Activated CD4-positive, alpha-beta memory T cell treated with anti-CD3 and anti-CD28 coated beads, Interleukin-2, amount 10 ng/mL, durations not matched to agents 7 days and 5 days (primary cell): ENCODE measurements at regions not wholly inside any gene's neighbourhood (a gene's known extent, or its start where the extent isn't known, plus 50 kb on each side); places are given as distances from the start of the nearest gene placed in this dataset.

Experiments
- CTCF ChIA-PET: fragments of 350-600 bp; sonication (Branson Sonifier 250); formaldehyde crosslinking; loops from one replicate; lab custom pipeline; 2021; ENCODE audit warnings: antibody characterized with exemption, inconsistent platforms; lab: Charles Lee
- POLR2A ChIA-PET: fragments of 350-600 bp; sonication (Branson Sonifier 250); formaldehyde crosslinking; loops from one replicate; lab custom pipeline; 2021; ENCODE audit warnings: antibody characterized with exemption; lab: Charles Lee
- DNase-seq: peaks from one replicate; pipeline ENCODE4 v3.0.0-alpha.2; 2020
- H3K27ac Mint-ChIP-seq: one replicate; pipeline ENCODE4 v1.8.0; 2021; ENCODE audit warnings: mild to moderate bottlenecking, mixed read lengths
- H3K27me3 Mint-ChIP-seq: one replicate; pipeline ENCODE4 v1.8.0; 2021; ENCODE audit warnings: mixed read lengths
- H3K36me3 Mint-ChIP-seq: one replicate; pipeline ENCODE4 v1.8.0; 2021; ENCODE audit warnings: low read depth, mixed read lengths
- H3K4me1 Mint-ChIP-seq: one replicate; pipeline ENCODE4 v1.8.0; 2021; ENCODE audit warnings: mixed read lengths
- H3K4me3 Mint-ChIP-seq: one replicate; pipeline ENCODE4 v1.8.0; 2021; ENCODE audit warnings: mild to moderate bottlenecking, mixed read lengths
- H3K9me3 Mint-ChIP-seq: one replicate; pipeline ENCODE4 v1.8.0; 2021; ENCODE audit warnings: mixed read lengths

GRCh38 chr20:54897787-54898186 lies 422.4 kb downstream of the DOK5 start:
- Mint-ChIP-seq H3K4me3 (no peak overlapping the region), H3K4me1 (no peaks in the 10 kb centered on the region), H3K9me3 (peaks cover 31% of the 10 kb centered on the region), H3K27me3 (no peaks in the 10 kb centered on the region), H3K36me3 (no peaks in the 10 kb centered on the region), H3K27ac (no peak overlapping the region)
- CTCF ChIA-PET, result no interaction called here
- no peak for DNase-seq
- POLR2A ChIA-PET, result no interaction called here

GRCh38 chr20:54891907-54892306 lies 416.5 kb downstream of the DOK5 start:
- H3K27me3 Mint-ChIP-seq, result no peaks in the 10 kb centered on the region
- no peaks in the 10 kb centered on the region for H3K36me3 Mint-ChIP-seq
- no peak overlapping the region for H3K27ac Mint-ChIP-seq
- no peak for DNase-seq
- no peaks in the 10 kb centered on the region for H3K4me1 Mint-ChIP-seq
- H3K9me3 Mint-ChIP-seq, result peaks cover 14% of the 10 kb centered on the region
- ChIA-PET POLR2A (no interaction called here), CTCF (no interaction called here)
- no peak overlapping the region for H3K4me3 Mint-ChIP-seq

GRCh38 chr20:54879393-54879792 lies 404.0 kb downstream of the DOK5 start:
- peaks cover 7% of the 10 kb centered on the region for H3K9me3 Mint-ChIP-seq
- no peak for DNase-seq
- no peak overlapping the region for H3K4me3 Mint-ChIP-seq
- no peaks in the 10 kb centered on the region for H3K4me1 Mint-ChIP-seq
- ChIA-PET CTCF (no interaction called here), POLR2A (no interaction called here)
- H3K36me3 Mint-ChIP-seq, result no peaks in the 10 kb centered on the region
- H3K27me3 Mint-ChIP-seq, result no peaks in the 10 kb centered on the region
- no peak overlapping the region for H3K27ac Mint-ChIP-seq

GRCh38 chr20:54875307-54875706 lies 399.9 kb downstream of the DOK5 start:
- ChIA-PET POLR2A (no interaction called here), CTCF (no interaction called here)
- Mint-ChIP-seq H3K27me3 (no peaks in the 10 kb centered on the region), H3K9me3 (peaks cover 6% of the 10 kb centered on the region), H3K4me1 (no peaks in the 10 kb centered on the region), H3K27ac (no peak overlapping the region), H3K4me3 (no peak overlapping the region), H3K36me3 (no peaks in the 10 kb centered on the region)
- DNase-seq, result no peak

GRCh38 chr20:54874718-54875117 lies 399.3 kb downstream of the DOK5 start:
- Mint-ChIP-seq H3K36me3 (no peaks in the 10 kb centered on the region), H3K27me3 (no peaks in the 10 kb centered on the region), H3K27ac (no peak overlapping the region), H3K4me1 (no peaks in the 10 kb centered on the region), H3K4me3 (no peak overlapping the region), H3K9me3 (peaks cover 6% of the 10 kb centered on the region)
- no peak for DNase-seq
- POLR2A ChIA-PET, result no interaction called here
- CTCF ChIA-PET, result no interaction called here

GRCh38 chr20:54872440-54872839 lies 397.0 kb downstream of the DOK5 start:
- Mint-ChIP-seq H3K27me3 (no peaks in the 10 kb centered on the region), H3K36me3 (no peaks in the 10 kb centered on the region), H3K27ac (no peak overlapping the region), H3K4me1 (no peaks in the 10 kb centered on the region), H3K4me3 (no peak overlapping the region), H3K9me3 (peaks cover 2% of the 10 kb centered on the region)
- ChIA-PET CTCF (no interaction called here), POLR2A (no interaction called here)
- DNase-seq, result no peak

- Mint-ChIP-seq H3K4me3 (no peak overlapping the region), H3K4me1 (no peaks in the 10 kb centered on the region), H3K27ac (no peak overlapping the region), H3K9me3 (peaks cover 5% of the 10 kb centered on the region), H3K36me3 (no peaks in the 10 kb centered on the region), H3K27me3 (no peaks in the 10 kb centered on the region)
- DNase-seq, result no peak
- ChIA-PET CTCF (no interaction called here), POLR2A (no interaction called here)
These were observed 394.4 kb downstream of the DOK5 start for GRCh38 chr20:54869765-54870164.

- H3K36me3 Mint-ChIP-seq, result no peaks in the 10 kb centered on the region
- no peak for DNase-seq
- no peak overlapping the region for H3K4me3 Mint-ChIP-seq
- peaks cover 5% of the 10 kb centered on the region for H3K9me3 Mint-ChIP-seq
- H3K27me3 Mint-ChIP-seq, result no peaks in the 10 kb centered on the region
- ChIA-PET CTCF (no interaction called here), POLR2A (no interaction called here)
- H3K4me1 Mint-ChIP-seq, result no peaks in the 10 kb centered on the region
- H3K27ac Mint-ChIP-seq, result no peak overlapping the region
These were observed 389.9 kb downstream of the DOK5 start for GRCh38 chr20:54865273-54865672.

- H3K4me1 Mint-ChIP-seq, result no peaks in the 10 kb centered on the region
- DNase-seq, result no peak
- POLR2A ChIA-PET, result no interaction called here
- H3K4me3 Mint-ChIP-seq, result no peak overlapping the region
- no peaks in the 10 kb centered on the region for H3K27me3 Mint-ChIP-seq
- H3K36me3 Mint-ChIP-seq, result no peaks in the 10 kb centered on the region
- no peak overlapping the region for H3K27ac Mint-ChIP-seq
- CTCF ChIA-PET, result no interaction called here
- peaks cover 5% of the 10 kb centered on the region for H3K9me3 Mint-ChIP-seq
These were observed 385.3 kb downstream of the DOK5 start for GRCh38 chr20:54860716-54861115.

GRCh38 chr20:54856202-54856601 lies 380.8 kb downstream of the DOK5 start:
- Mint-ChIP-seq H3K27ac (no peak overlapping the region), H3K4me1 (no peaks in the 10 kb centered on the region), H3K4me3 (no peak overlapping the region), H3K9me3 (no peaks in the 10 kb centered on the region), H3K36me3 (no peaks in the 10 kb centered on the region), H3K27me3 (no peaks in the 10 kb centered on the region)
- no peak for DNase-seq
- POLR2A ChIA-PET, result no interaction called here
- CTCF ChIA-PET, result no interaction called here

GRCh38 chr20:54849741-54850140 lies 374.3 kb downstream of the DOK5 start:
- H3K4me1 Mint-ChIP-seq, result no peaks in the 10 kb centered on the region
- no peaks in the 10 kb centered on the region for H3K27me3 Mint-ChIP-seq
- H3K9me3 Mint-ChIP-seq, result peaks cover 2% of the 10 kb centered on the region
- ChIA-PET CTCF (no interaction called here), POLR2A (no interaction called here)
- no peak overlapping the region for H3K4me3 Mint-ChIP-seq
- no peak for DNase-seq
- no peaks in the 10 kb centered on the region for H3K36me3 Mint-ChIP-seq
- H3K27ac Mint-ChIP-seq, result no peak overlapping the region

- Mint-ChIP-seq H3K36me3 (no peaks in the 10 kb centered on the region), H3K27me3 (no peaks in the 10 kb centered on the region), H3K27ac (no peak overlapping the region), H3K4me1 (no peaks in the 10 kb centered on the region), H3K4me3 (no peak overlapping the region), H3K9me3 (peaks cover 2% of the 10 kb centered on the region)
- ChIA-PET CTCF (no interaction called here), POLR2A (no interaction called here)
- no peak for DNase-seq
These were observed 373.7 kb downstream of the DOK5 start for GRCh38 chr20:54848984-54849538.

GRCh38 chr20:54848262-54848661 lies 372.9 kb downstream of the DOK5 start:
- H3K36me3 Mint-ChIP-seq, result no peaks in the 10 kb centered on the region
- ChIA-PET CTCF (no interaction called here), POLR2A (no interaction called here)
- H3K27ac Mint-ChIP-seq, result no peak overlapping the region
- H3K27me3 Mint-ChIP-seq, result no peaks in the 10 kb centered on the region
- peaks cover 2% of the 10 kb centered on the region for H3K9me3 Mint-ChIP-seq
- no peaks in the 10 kb centered on the region for H3K4me1 Mint-ChIP-seq
- H3K4me3 Mint-ChIP-seq, result no peak overlapping the region
- DNase-seq, result no peak

- no peaks in the 10 kb centered on the region for H3K27me3 Mint-ChIP-seq
- no peak overlapping the region for H3K27ac Mint-ChIP-seq
- peaks cover 2% of the 10 kb centered on the region for H3K9me3 Mint-ChIP-seq
- no peak overlapping the region for H3K4me3 Mint-ChIP-seq
- no peak for DNase-seq
- ChIA-PET CTCF (no interaction called here), POLR2A (no interaction called here)
- no peaks in the 10 kb centered on the region for H3K36me3 Mint-ChIP-seq
- H3K4me1 Mint-ChIP-seq, result no peaks in the 10 kb centered on the region
These were observed 371.6 kb downstream of the DOK5 start for GRCh38 chr20:54846948-54847347.
